ENCODE measurements at regions not wholly inside any gene's neighbourhood (a gene's known extent, or its start where the extent isn't known, plus 50 kb on each side); places are given as distances from the start of the nearest gene placed in this dataset.

DNA sequence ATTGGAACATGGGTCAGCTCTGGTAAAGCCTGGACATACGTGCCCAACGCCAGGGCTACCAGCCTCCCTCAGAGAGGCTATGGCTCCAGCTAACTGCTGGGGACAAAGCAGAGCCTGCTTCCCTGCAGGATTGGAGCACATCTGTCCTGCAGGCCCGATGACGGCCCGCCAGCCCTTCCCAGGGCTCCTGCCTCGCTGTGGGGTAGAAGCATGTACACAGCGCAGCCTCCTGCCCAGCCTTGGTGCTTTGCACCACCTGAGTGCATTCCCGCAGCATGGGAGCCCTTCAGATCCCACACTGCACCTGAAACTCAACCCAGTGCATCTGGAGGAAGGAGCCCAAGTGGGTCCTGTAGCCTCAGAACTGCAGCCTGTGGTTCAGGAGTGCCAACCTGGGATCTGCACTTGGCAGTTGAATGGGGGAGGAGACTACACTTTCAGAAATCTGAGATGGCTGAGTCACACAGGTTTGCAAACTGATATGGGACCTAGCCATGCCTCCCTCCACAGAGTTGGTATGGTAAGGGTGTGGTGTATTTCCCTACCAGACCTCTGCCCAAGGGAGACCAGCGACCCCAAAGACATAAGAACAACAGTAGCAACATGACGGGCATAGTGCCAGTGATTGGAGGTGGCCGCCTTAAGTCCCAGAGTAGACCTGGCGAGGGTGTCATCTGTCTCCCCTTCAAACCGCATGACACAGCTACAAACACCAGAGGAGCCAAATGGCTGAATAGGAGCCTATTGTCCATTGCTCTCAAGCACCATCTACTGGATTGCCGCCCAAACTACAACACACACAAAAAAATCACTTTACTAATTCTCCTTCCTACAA lies 273.9 kb upstream of the MIS18BP1 start:
- TF ChIP-seq, protein P1, sequence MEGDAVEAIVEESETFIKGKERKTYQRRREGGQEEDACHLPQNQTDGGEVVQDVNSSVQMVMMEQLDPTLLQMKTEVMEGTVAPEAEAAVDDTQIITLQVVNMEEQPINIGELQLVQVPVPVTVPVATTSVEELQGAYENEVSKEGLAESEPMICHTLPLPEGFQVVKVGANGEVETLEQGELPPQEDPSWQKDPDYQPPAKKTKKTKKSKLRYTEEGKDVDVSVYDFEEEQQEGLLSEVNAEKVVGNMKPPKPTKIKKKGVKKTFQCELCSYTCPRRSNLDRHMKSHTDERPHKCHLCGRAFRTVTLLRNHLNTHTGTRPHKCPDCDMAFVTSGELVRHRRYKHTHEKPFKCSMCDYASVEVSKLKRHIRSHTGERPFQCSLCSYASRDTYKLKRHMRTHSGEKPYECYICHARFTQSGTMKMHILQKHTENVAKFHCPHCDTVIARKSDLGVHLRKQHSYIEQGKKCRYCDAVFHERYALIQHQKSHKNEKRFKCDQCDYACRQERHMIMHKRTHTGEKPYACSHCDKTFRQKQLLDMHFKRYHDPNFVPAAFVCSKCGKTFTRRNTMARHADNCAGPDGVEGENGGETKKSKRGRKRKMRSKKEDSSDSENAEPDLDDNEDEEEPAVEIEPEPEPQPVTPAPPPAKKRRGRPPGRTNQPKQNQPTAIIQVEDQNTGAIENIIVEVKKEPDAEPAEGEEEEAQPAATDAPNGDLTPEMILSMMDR (optimal IDR thresholded peaks at IDR 0.05 in 1 of 3, IDR thresholded peaks at IDR 0.05 in 1 of 3, conservative IDR thresholded peaks at IDR 0.05 in 1 of 3; ENCODE audit: extremely low read depth in 1 of 3, insufficient read depth in 2 of 3, low read length in 3 of 3), result peak; percentile 59 to 74 (median 70)
- no peak for TF ChIP-seq EZH2 (IDR thresholded peaks at IDR 0.05; ENCODE audit: low read length)
